GM13976 (cell line): ENCODE measurements at regions not wholly inside any gene's neighbourhood (a gene's known extent, or its start where the extent isn't known, plus 50 kb on each side); places are given as distances from the start of the nearest gene placed in this dataset.

ENCODE experiments used
- DNase-seq: peaks from one replicate; pipeline ENCODE4 v3.0.0; 2012; ENCODE audit warnings: low spot score
- CTCF ChIP-seq: IDR thresholded peaks from 2 replicates; pipeline ENCODE4 v1.5.1; 2012; ENCODE audit warnings: borderline replicate concordance, mild to moderate bottlenecking; ENCODE audit not compliant: insufficient read depth; ENCODE audit errors: extremely low read depth, missing control alignments, control extremely low read depth
- in situ Hi-C: fragments of 300-500 bp; cut with MboI; formaldehyde crosslinking; loops from one replicate; pipeline ENCODE4 v1.12.0; 2022; ENCODE audit warnings: low sequenced_read_pairs, mixed read lengths, inconsistent platforms; ENCODE audit not compliant: unreplicated experiment

GRCh38 chr16:52086901-52087300 lies 460.0 kb downstream of the TOX3 start:
- TF ChIP-seq CTCF, result no peak
- in situ Hi-C loops, result no loop called here
- no peak for DNase-seq

DNA sequence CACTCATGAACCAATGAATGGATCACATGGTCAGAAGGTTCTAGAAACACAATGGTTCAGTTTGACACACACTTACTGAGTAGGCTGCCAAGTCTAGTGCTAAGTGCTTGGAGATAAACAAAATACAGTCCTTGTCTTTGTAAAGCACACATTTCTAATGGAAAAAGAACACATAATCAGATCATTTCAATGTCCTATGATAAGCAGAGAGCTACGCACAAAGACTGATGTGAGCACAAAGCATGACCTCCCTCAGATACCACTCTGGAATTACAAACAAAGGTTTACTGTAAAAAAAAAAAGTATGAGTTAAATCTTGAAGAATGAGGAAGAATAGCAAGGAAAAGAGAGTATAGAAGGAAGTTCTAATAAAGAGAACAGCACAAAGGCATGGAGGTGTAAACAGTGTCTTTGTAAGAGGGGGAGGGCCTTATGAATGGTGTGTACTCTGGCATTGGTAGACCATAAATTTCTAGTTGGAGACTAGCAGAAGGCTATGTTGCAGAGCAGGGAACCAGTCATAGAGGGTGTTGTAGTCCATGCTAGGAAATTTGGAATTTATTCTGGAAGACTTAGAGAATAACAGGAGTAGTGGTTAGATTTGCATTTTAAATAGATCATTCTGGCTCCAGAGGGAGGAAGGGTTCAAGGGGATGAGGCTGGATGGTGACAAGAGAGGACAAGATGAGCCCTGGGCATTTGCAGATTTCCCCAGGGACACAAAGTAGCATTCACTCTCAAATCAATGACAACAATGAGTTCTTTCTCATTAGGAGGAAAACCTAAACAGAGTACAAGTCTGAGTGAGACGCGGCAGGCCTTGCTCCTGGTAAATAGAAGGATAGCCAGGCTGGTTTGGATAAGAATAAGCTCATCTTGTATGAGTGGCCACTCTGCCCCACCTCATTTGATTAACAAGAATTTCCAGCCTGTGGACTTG lies 468.0 kb downstream of the TOX3 start:
- no peak for DNase-seq
- in situ Hi-C loops, result no loop called here
- TF ChIP-seq CTCF, result no peak

DNA sequence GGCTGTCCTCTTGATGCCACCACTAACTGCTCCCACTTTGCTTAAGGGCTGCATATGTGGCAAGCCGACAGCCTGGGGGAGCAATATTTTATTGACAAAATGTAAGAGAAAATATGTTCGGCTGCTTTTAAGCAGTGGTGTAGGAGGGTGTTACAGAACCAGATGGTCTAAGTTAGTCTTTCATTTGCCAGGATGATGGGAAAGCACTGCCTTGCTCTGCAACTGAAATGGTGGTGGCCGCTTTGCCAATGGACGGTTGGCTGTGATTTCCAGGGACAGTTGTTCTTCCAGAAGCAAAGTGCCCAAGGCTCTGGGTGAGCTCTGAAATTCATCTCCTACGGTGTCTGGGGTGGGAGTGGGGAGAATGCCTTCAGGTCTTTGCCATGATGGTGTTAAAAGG lies 469.3 kb downstream of the TOX3 start:
- no peak for DNase-seq
- in situ Hi-C loops, result no loop called here
- TF ChIP-seq CTCF, result no peak

GRCh38 chr16:52076801-52077201 lies 470.1 kb downstream of the TOX3 start:
- TF ChIP-seq CTCF, result no peak
- in situ Hi-C loops, result no loop called here
- DNase-seq, result no peak

DNA sequence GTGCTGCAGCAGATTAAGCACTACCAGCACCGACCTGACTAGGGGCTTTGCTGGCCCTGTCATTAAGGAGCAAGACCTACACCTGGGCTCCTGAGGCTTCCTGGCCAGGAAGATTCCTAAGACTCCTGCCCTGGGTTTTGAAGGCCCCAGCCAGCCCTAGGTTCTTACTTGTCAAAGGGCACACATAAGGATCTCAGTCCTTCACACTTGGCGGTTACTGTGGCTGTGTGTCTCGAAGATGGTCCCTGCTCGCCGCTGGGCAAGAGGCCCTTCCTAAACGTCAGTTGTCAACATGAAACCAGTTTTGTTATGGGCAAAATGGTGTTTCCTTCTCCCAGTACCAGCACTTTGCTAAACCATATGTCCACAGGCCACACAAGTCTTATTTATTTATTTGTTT lies 470.6 kb downstream of the TOX3 start:
- no peak for DNase-seq
- in situ Hi-C loops, result no loop called here
- no peak for TF ChIP-seq CTCF

DNA sequence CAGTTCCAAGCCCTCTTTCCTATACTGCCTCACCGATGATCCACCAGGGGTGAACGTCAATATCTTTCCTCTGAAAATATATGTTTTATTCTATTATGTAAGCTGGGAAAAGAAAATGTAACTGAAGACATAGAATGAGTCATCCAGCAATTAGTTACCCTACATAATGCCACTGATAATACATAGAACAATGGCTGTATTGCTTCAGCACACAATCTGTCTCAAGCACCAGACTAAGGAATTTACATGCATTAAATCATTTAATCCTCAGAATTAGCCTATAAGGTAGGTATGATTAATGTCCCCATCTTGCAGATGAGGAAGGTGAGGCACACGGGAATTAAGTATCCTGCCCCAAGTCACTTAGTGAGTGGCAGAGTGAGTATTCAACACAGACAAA lies 472.8 kb downstream of the TOX3 start:
- no peak for DNase-seq
- TF ChIP-seq CTCF, result no peak
- in situ Hi-C loops, result no loop called here
